HEK293 (cell line): ENCODE measurements at regions not wholly inside any gene's neighbourhood (a gene's known extent, or its start where the extent isn't known, plus 50 kb on each side); places are given as distances from the start of the nearest gene placed in this dataset.
"Not testable (repeated sequence)": the region's sequence is repeated elsewhere in the genome, so short reads cannot be mapped to it uniquely, and the experiment has no call there.

ENCODE experiments used
- CTCF ChIA-PET: fragments of 350-600 bp; formaldehyde crosslinking; extraction: SDS; loops from one replicate; lab custom pipeline; 2021; ENCODE audit warnings: antibody characterized with exemption; lab: Yijun Ruan, JAX
- POLR2A ChIA-PET: fragments of 300-600 bp; formaldehyde crosslinking; extraction: SDS; loops from one replicate; lab custom pipeline; 2020; ENCODE audit warnings: antibody characterized with exemption, inconsistent platforms; lab: Yijun Ruan, JAX
- H3K27ac ChIP-seq: fragments of 200-500 bp; sonication (Bioruptor generic); 2 replicates; pipeline ENCODE4 v1.5.1; 2014; ENCODE audit warnings: low read depth, low read length, control low read depth, inconsistent platforms; ENCODE audit errors: extremely low read depth
- H3K36me3 ChIP-seq, 2 experiments: fragments of 200-500 bp in 1 of 2; sonication (Bioruptor generic) in 1 of 2; 1 replicate in 1 of 2; 2 replicates in 1 of 2; pipeline ENCODE4 v1.5.1; 2014 to 2017; ENCODE audit warnings: inconsistent platforms in 2 of 2, low read length in 2 of 2; ENCODE audit not compliant: control insufficient read depth in 2 of 2, insufficient read depth in 1 of 2
- H3K4me1 ChIP-seq: fragments of 200-500 bp; sonication (Bioruptor generic); 2 replicates; pipeline ENCODE4 v1.5.1; 2014; ENCODE audit warnings: mild to moderate bottlenecking, low read length, inconsistent platforms; ENCODE audit not compliant: control insufficient read depth, insufficient read depth
- H3K4me3 ChIP-seq: 2 replicates; pipeline ENCODE4 v1.5.1; 2011; ENCODE audit warnings: low read depth, mild to moderate bottlenecking, control low read depth, low read length, moderate library complexity
- H3K9me3 ChIP-seq: fragments of 200-500 bp; sonication (Bioruptor generic); 2 replicates; pipeline ENCODE4 v1.5.1; 2014; ENCODE audit warnings: low read depth, low read length, inconsistent platforms; ENCODE audit not compliant: control insufficient read depth, insufficient read depth
- AEBP2 ChIP-seq: fragments of 450-650 bp; formaldehyde crosslinking; IDR thresholded peaks from 2 replicates; pipeline ENCODE4 v1.5.1; 2016; ENCODE audit warnings: missing biosample characterization, missing genetic modification characterization, borderline replicate concordance
- KLF1 ChIP-seq: fragments of 450-650 bp; formaldehyde crosslinking; IDR thresholded peaks from 2 replicates; pipeline ENCODE4 v1.5.1; 2016; ENCODE audit warnings: missing biosample characterization, missing genetic modification characterization
- KLF10 ChIP-seq: fragments of 450-650 bp; IDR thresholded peaks from 2 replicates; pipeline ENCODE4 v1.5.1; 2018; ENCODE audit warnings: missing biosample characterization, mild to moderate bottlenecking, missing genetic modification characterization
- OVOL3 ChIP-seq: fragments of 450-650 bp; formaldehyde crosslinking; IDR thresholded peaks from 2 replicates; pipeline ENCODE4 v1.5.1; 2016; ENCODE audit warnings: missing biosample characterization, missing genetic modification characterization
- ZNF132 ChIP-seq: fragments of 450-650 bp; formaldehyde crosslinking; IDR thresholded peaks from 2 replicates; pipeline ENCODE4 v1.5.1; 2017; ENCODE audit warnings: missing biosample characterization, missing genetic modification characterization, borderline replicate concordance
- ZNF140 ChIP-seq: fragments of 450-650 bp; formaldehyde crosslinking; IDR thresholded peaks from 2 replicates; pipeline ENCODE4 v1.5.1; 2016; ENCODE audit warnings: missing biosample characterization, missing genetic modification characterization
- ZNF148 ChIP-seq: fragments of 450-650 bp; formaldehyde crosslinking; IDR thresholded peaks from 2 replicates; pipeline ENCODE4 v1.5.0; 2017; ENCODE audit warnings: missing biosample characterization, missing genetic modification characterization, borderline replicate concordance
- ZNF155 ChIP-seq: fragments of 450-650 bp; formaldehyde crosslinking; IDR thresholded peaks from 2 replicates; pipeline ENCODE4 v1.5.1; 2016; ENCODE audit warnings: missing biosample characterization, missing genetic modification characterization
- ZNF184 ChIP-seq: fragments of 450-650 bp; IDR thresholded peaks from 2 replicates; pipeline ENCODE4 v1.5.1; 2018; ENCODE audit warnings: missing biosample characterization, mild to moderate bottlenecking, missing genetic modification characterization
- ZNF239 ChIP-seq: fragments of 450-650 bp; formaldehyde crosslinking; IDR thresholded peaks from 2 replicates; pipeline ENCODE4 v1.5.1; 2016; ENCODE audit warnings: missing biosample characterization, missing genetic modification characterization
- ZNF26 ChIP-seq: fragments of 450-650 bp; formaldehyde crosslinking; IDR thresholded peaks from 2 replicates; pipeline ENCODE4 v1.5.1; 2016; ENCODE audit warnings: missing biosample characterization, missing genetic modification characterization
- ZNF341 ChIP-seq: fragments of 450-650 bp; formaldehyde crosslinking; IDR thresholded peaks from 2 replicates; pipeline ENCODE4; 2016; ENCODE audit warnings: low read depth, missing biosample characterization, missing genetic modification characterization
- ZNF488 ChIP-seq: fragments of 450-650 bp; formaldehyde crosslinking; IDR thresholded peaks from 2 replicates; pipeline ENCODE4 v1.5.1; 2016; ENCODE audit warnings: missing biosample characterization, missing genetic modification characterization
- ZNF501 ChIP-seq: fragments of 450-650 bp; formaldehyde crosslinking; IDR thresholded peaks from 2 replicates; pipeline ENCODE4 v1.5.1; 2016; ENCODE audit warnings: missing biosample characterization, missing genetic modification characterization
- ZNF544 ChIP-seq: fragments of 450-650 bp; formaldehyde crosslinking; IDR thresholded peaks from 2 replicates; pipeline ENCODE4 v1.5.0; 2017; ENCODE audit warnings: missing biosample characterization, missing genetic modification characterization
- ZNF549 ChIP-seq: fragments of 450-650 bp; IDR thresholded peaks from 2 replicates; pipeline ENCODE4 v1.5.1; 2018; ENCODE audit warnings: missing biosample characterization, missing genetic modification characterization, mild to moderate bottlenecking, inconsistent platforms, moderate library complexity
- ZNF560 ChIP-seq: fragments of 450-650 bp; formaldehyde crosslinking; IDR thresholded peaks from 2 replicates; pipeline ENCODE4 v1.5.1; 2017; ENCODE audit warnings: missing biosample characterization, missing genetic modification characterization, borderline replicate concordance
- ZNF596 ChIP-seq: fragments of 450-650 bp; IDR thresholded peaks from 2 replicates; pipeline ENCODE4 v1.5.0; 2018; ENCODE audit warnings: missing biosample characterization, mild to moderate bottlenecking, missing genetic modification characterization, moderate library complexity
- ZNF600 ChIP-seq: fragments of 450-650 bp; formaldehyde crosslinking; IDR thresholded peaks from 2 replicates; pipeline ENCODE4 v1.5.1; 2016; ENCODE audit warnings: missing biosample characterization, missing genetic modification characterization
- ZNF660 ChIP-seq: fragments of 450-650 bp; IDR thresholded peaks from 2 replicates; pipeline ENCODE4 v1.5.1; 2018; ENCODE audit warnings: missing biosample characterization, mild to moderate bottlenecking, missing genetic modification characterization
- ZNF707 ChIP-seq: fragments of 450-650 bp; formaldehyde crosslinking; IDR thresholded peaks from 2 replicates; pipeline ENCODE4 v1.5.1; 2016; ENCODE audit warnings: missing biosample characterization, missing genetic modification characterization
- ZNF76 ChIP-seq: fragments of 450-650 bp; formaldehyde crosslinking; IDR thresholded peaks from 2 replicates; pipeline ENCODE4; 2016; ENCODE audit warnings: low read depth, missing biosample characterization, missing genetic modification characterization, borderline replicate concordance
- ZSCAN5A ChIP-seq: fragments of 450-650 bp; formaldehyde crosslinking; IDR thresholded peaks from 2 replicates; pipeline ENCODE4 v1.5.1; 2016; ENCODE audit warnings: missing biosample characterization, missing genetic modification characterization

GRCh38 chr17:13659051-13659450 is 57.3 kb upstream of the HS3ST3A1 start:
- POLR2A ChIA-PET, H3K27ac ChIP-seq, CTCF ChIA-PET, H3K4me3 ChIP-seq, H3K36me3 ChIP-seq, H3K4me1 ChIP-seq, H3K9me3 ChIP-seq: not testable (repeated sequence)
- peak; percentile 95 for TF ChIP-seq ZNF26 (tag by site-specific recombination)

GRCh38 chr17:13665872-13666635 is 64.3 kb upstream of the HS3ST3A1 start:
- CTCF ChIA-PET = no interaction called here
- POLR2A ChIA-PET = no interaction called here
- TF ChIP-seq ZNF132 (no peak), ZNF544 (tag by site-specific recombination) (no peak), ZNF341 (tag by site-specific recombination) (no peak), ZNF707 (tag by site-specific recombination) (no peak), AEBP2 (tag by site-specific recombination) (no peak), ZSCAN5A (tag by site-specific recombination) (no peak), ZNF140 (tag by site-specific recombination) (no peak), KLF1 (tag by site-specific recombination) (no peak), ZNF660 (tag by site-specific recombination) (no peak), ZNF155 (tag by site-specific recombination) (no peak), KLF10 (tag by site-specific recombination) (no peak), ZNF76 (no peak), ZNF560 (tag by site-specific recombination) (no peak), ZNF596 (no peak)

GRCh38 chr17:13671341-13671740 is 69.6 kb upstream of the HS3ST3A1 start:
- TF ChIP-seq ZNF239 (tag by site-specific recombination) (no peak), ZNF549 (tag by site-specific recombination) (no peak), ZSCAN5A (tag by site-specific recombination) (no peak), ZNF501 (tag by site-specific recombination) (no peak), ZNF488 (tag by site-specific recombination) (no peak), ZNF184 (tag by site-specific recombination) (no peak), ZNF148 (tag by site-specific recombination) (no peak), OVOL3 (tag by site-specific recombination) (no peak), ZNF600 (no peak)
- Histone ChIP-seq H3K36me3 (no peaks in the 10 kb centered on the region), H3K9me3 (no peaks in the 10 kb centered on the region), H3K4me1 (no peaks in the 10 kb centered on the region), H3K27ac (no peak overlapping the region), H3K4me3 (no peak overlapping the region)
- POLR2A ChIA-PET = interaction anchor here (1.0 kb wide), 1 partner anchor 45 kb away, joined by 3 read pairs; no protein-coding TSS in a partner anchor
- CTCF ChIA-PET = interaction anchor here (0.6 kb wide), 1 partner anchor 893 kb away, joined by 3 read pairs; no protein-coding TSS in a partner anchor

More at GRCh38 chr17:13665872-13666635, 64.3 kb upstream of the HS3ST3A1 start:
- Histone ChIP-seq H3K27ac (no peak overlapping the region), H3K9me3 (no peaks in the 10 kb centered on the region), H3K4me3 (no peak overlapping the region), H3K4me1 (no peaks in the 10 kb centered on the region), H3K36me3 (no peaks in the 10 kb centered on the region)
